NCI-H345 treated with DMSO at 0.1 percent for 48 hours (cell line): ENCODE measurements at regions not wholly inside any gene's neighbourhood (a gene's known extent, or its start where the extent isn't known, plus 50 kb on each side); places are given as distances from the start of the nearest gene placed in this dataset.
"Not testable (repeated sequence)": the region's sequence is repeated elsewhere in the genome, so short reads cannot be mapped to it uniquely, and the experiment has no call there.

ENCODE experiments used
- DNase-seq: peaks from one replicate; lab custom pipeline; 2025; ENCODE audit not compliant: unreplicated experiment; lab: John Stamatoyannopoulos, UW

DNA sequence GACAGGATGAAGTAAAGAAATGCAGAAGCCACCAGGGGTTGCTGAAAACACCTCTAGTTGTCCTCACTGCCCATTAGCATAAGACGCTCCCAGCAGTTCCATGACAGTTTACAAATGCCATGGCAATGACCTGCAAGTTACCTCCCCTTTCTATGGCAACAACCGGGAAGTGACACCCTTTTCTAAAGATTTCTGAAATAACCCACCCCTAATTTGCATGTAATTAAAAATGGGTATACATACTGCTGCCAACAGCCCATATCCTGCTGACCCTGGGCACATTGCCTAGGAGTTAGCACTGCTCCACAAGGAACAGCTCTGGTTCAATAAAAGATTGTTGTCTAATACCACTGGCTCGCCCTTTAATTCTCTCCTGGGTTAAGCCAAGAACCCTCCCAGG lies 178.3 kb upstream of the LRATD1 start:
- no peak for DNase-seq

DNA sequence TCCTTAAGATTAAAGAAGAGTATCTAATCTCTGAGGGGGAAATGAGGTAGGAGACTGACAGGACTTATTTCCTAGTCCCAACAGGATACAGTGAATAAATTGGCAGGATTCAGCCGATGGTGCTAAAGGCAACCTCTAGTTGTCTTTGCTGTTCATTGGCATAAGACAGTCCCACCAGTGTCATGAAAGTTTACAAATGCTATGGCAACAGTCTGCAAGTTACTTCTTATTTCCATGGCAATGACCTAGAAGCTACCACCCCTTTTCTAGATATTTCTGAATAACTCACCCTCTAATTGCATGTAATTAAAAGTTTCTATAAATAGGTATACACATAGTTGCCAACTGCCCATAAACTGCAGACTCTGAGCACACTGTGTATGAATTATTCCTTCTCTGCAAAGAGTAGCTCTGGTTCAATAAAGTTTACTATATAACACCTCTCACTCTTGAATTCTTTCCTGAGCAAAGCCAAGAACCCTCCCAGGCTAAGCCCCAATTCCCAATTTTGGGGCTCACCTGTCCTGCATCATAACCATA lies 172.7 kb upstream of the LRATD1 start:
- no peak for DNase-seq

DNA sequence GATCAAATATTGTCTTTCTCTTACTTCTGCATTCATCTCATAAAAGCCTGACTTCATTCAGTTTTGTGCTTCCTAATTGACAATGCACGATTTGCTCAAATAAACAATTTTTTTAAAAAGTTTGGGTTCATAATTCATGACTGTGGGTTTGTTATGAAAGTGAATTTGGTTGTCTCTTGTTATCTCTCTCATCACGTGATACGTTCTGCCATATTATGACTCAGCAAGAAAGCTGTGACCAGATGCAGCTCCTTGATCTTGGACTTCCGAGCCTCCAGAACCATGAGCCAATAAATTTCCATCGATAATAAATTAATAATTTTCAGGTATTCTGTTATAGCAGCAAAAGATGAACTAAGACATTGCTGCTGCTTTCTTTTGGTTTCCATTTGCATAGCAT lies 156.5 kb upstream of the LRATD1 start:
- no peak for DNase-seq

DNA sequence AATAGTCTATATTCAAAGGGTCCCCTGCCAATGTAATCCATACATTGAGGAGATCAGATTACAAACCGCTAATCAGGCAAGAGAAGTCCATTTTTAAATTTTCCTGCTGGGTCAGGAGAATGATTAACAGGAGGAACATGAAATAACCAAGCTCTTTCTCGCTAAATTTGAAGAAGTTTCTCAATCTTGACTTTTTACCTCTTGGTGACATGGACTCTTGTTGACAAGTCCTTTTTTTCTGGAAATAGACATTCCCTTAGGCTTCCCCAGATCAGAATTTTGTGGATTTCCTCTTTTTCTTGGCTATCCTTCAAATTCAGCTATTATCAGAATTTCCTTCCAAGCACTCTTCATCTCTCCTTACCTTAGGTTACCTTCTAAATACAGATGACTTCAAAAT lies 153.0 kb upstream of the LRATD1 start:
- no peak for DNase-seq

DNA sequence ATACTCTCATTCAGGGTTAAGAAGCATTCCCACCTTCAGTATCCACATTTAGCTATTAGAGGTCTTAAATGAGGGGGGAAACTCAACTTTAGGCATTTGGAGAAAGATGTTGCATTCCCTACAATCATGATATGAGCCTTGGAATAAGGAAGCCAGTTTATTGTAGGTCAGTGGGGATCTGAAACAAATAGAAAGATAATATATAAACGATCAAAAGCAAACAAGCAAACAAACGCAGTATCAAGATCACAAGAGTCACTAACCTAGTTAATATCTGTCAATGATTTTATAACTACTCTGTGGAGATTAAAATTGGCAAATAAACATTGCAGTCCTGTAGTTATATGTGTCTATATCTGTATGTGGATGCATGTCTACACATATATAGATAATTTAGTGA lies 152.4 kb upstream of the LRATD1 start:
- no peak for DNase-seq

DNA sequence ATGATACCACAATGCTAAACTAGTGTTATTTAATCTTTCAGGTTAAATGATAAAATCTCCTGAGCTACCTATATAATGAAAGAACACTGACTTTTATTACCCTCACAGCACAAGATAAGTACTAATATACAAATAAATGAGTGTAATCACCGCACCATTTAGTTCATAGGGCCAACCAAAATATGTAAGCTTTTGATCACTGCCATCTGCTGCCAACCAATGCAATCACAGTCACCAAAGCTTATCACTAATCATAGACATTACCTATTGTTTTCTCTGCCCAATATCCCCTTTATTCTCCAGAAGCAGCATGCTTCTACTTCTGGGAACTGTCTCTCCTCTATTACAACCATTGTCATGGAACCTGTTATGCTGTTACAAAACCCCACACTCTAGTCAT lies 151.6 kb upstream of the LRATD1 start:
- no peak for DNase-seq

DNA sequence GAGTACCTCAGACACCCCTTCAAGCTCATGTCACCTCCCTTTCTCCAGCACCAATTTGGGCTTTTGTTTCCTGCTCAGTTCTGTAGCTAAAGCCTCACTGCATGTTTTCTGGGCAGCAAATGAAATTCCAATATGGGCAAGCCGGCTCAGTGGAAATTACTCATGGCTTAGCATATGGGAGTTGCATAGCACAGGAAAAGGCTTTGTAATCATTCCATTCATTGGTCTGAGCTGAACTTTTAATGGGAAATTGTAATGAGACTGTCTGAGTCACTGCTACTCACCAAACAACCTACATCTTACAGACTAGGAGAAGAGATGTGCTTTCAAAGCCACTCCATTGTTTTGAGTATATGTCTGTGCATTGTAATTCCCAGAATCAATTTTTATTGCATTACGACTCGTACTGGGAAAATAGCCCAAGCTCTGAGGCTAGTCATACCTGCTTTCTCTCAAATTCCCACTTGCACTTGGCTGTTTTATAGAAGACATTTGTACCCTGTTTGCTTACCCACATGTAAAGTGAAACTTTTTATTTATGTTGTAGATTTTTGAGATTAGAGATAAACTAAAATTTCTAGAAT lies 139.5 kb upstream of the LRATD1 start:
- no peak for DNase-seq

DNA sequence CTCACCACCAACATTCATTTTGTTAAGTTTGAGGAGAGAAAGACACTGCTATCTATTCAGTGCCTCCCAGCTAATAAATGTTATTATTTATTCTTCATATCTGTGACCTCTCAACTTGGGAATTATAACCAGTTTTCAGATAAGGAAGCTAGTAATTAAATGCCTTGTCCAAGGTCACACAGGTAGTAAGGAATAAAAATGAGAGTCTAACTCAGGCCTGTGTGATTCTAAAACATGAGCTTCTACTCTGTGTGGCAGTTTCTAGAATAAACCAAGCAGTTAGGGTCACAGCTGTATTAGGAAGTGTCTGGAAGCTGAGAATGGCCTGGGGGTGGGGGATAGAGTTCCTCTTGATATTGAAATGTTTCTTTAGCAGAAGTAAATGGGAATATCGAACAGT lies 137.8 kb upstream of the LRATD1 start:
- no peak for DNase-seq

DNA sequence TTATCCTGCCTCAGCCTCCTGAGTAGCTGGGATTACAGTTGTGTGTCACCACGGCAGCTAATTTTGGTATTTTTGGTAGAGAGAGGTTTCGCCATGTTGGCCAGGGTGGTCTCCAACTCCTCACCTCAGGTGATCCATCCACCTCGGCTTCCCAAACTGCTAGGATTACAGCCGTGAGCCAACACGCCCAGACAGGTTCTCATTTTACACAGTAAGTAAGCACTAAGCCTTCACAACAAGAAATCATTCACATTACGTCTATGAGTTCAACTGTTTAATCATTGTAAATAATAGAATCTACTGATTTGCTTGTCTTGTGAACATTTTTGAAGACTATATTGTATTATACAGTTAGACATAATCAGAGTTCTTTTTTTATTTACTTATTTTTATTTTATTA lies 131.5 kb upstream of the LRATD1 start:
- no peak for DNase-seq

DNA sequence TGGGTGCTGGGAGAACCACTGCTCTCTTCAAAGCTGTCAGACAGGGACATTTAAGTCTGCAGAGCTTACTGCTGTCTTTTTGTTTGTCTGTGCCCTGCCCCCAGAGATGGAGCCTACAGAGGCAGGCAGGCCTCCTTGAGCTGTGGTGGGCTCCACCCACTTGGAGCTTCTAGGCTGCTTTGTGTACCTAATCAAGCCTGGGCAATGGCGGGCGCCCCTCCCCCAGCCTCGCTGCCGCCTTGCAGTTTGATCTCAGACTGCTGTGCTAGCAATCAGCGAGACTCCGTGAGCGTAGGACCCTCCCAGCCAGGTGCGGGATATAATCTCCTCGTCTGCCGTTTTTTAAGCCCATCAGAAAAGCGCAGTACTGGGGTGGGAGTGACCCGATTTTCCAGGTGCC lies 125.6 kb upstream of the LRATD1 start:
- DNase-seq: not testable (repeated sequence)

DNA sequence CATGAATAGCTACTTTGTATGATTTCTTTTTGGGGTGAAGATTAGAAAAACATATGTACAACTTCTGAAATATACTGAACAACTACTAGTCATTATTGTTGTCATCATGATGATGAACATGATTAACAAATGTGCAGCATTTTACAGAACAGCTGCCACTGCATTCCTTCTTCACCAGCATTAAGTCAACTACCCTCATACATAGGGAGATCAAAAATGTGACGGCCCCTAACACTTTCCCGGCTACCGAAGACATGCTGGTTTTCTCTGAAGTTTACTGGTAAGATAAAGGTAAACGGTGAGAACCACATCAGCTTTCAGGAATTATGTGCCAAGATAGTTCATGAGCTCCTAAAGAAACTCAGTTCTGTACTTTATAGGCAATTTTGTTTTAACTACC lies 121.0 kb upstream of the LRATD1 start:
- no peak for DNase-seq

DNA sequence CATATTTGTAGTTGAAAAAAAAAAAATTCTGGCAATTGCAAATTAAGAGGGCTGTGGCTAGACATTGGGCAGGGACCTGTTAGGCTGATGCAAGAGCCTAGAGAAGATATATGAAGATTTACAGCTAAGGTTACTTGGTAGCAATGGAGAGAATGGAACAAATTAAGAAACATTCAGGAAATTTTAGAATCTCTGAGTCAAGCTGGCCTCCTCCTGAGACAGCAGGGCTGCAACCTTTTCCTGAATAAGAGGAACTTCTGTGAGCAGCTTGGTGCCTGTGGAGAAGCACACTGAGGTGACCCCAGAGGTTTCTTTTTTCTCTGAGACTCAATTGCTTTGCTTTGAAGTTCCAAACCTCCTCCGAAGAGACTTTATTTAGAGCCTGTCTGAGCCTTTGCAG lies 118.6 kb upstream of the LRATD1 start:
- DNase-seq: no peak

DNA sequence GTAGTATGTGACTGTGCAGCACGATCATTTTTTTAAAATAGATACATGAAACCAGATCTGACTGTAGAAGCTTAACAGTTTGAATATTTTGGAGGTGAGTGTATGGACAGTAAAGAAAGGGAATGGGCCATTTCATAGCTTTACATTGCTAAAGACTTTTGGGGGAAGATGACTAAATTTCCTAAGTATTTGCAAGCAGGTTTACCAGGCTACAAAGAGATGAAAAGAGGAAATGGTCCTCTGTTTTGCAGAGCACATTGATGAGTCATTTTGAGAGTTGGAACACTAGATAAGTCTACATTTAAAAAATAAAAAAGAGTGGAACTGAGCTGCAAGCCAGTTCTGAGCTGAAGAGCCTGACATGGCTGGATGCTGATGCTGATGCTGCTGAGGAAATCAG lies 115.7 kb upstream of the LRATD1 start:
- DNase-seq: no peak

DNA sequence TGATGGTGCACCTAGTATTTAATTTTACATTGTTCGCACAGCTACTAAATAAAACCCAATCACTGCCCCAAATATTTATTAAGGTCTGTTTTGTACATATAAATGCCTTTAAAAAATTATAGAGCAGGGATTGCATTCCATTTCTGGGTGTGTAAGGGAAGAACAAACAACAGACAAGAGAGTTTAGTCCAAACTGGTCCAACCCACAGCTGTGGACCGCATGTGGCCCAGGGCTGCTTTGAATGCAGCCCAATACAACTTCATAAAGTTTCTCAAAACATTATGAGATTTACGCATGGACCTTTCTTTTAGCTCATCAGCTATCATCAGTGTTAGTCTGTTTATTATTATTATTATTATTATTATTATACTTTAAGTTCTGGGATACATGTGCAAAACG lies 114.8 kb upstream of the LRATD1 start:
- no peak for DNase-seq

DNA sequence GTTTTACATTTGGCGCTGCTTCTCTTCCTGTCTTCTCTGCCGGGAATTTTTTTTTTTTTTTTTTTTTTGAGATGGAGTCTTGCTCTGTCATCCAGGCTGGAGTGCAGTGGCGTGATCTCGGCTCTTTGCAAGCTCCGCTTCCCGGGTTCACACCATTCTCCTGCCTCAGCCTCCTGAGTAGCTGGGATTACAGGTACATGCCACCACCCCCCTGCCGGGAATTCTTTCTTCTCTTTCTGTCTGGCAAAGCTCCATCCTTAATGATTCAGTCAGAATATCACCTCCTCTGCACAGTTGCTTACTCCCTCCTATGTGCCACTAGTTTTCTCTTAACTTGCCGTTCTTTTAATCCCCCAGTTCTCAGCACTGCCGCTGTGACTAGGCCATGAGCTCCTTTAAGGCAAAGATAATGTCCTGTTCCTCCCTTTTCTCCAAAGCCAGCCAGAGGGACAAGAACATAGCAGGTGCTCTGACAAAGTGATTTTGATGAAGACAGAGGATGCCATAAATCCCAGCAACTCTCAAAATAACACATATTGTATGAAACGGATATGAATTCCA lies 112.1 kb upstream of the LRATD1 start:
- no peak for DNase-seq

DNA sequence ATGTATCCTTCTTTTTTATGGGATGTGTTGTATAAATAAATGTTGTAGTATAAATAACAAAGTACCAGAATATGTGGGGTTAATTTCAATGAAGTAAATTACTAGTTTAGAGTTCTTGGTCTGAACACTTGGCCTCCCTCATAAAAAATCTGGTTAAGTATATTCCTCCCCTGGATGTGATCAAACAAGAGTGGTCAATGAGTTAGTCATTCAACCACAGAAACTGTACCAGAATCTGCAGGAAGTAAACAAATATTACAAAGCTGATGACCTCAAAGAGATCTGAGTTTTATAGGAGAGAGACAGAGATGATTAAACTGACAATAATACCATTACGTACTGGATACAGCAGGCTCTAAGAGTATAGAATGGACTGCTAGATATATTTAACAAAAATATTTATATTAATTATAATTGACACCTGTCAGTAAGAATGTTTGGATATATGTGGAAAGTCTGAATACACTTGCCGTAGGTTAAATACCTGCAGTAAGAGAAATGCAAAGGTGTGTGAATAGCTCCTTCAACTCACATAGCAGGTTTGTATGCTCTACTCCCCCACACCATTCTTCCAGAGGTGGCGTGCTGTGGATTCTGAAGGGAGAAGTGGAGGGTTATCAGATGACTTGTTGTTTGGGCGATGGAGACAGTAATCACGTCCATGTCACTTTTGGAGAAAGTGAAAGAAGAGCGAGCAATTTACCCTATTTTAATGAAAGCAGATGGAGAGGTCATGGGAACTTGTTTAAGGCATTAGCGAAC lies 108.3 kb upstream of the LRATD1 start:
- no peak for DNase-seq

DNA sequence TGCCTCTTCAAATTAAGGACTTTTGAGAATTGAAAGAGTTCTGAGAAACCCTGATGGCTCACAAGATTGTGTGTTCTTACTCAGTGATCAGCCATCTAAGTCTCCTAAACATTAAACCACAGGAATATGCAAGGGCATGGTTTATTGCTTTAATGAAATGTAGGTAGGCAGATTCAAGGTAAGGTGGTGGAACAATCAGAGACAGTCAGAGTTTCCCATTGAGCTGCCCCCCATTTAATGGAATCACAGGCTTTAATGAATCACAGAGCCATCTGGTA lies 107.8 kb upstream of the LRATD1 start:
- DNase-seq: no peak

DNA sequence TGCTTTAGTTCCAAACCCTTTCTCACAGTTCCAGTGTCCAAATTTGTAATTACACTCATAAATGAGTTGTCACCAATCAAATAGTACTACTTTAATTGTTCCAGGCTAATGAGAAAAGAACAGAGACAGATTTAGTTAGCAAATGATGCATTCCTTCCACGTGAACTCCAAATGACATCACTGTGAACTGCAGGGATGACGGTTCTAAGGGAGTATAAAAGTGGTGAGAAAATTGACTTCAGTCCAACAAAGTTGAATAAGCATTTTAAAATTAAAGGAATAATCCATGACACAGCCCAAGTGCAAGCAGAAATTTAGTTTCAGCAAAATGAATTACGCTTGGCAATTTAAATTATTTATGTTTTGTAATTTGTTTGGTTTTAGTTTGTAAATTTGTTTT lies 102.0 kb upstream of the LRATD1 start:
- DNase-seq: no peak

DNA sequence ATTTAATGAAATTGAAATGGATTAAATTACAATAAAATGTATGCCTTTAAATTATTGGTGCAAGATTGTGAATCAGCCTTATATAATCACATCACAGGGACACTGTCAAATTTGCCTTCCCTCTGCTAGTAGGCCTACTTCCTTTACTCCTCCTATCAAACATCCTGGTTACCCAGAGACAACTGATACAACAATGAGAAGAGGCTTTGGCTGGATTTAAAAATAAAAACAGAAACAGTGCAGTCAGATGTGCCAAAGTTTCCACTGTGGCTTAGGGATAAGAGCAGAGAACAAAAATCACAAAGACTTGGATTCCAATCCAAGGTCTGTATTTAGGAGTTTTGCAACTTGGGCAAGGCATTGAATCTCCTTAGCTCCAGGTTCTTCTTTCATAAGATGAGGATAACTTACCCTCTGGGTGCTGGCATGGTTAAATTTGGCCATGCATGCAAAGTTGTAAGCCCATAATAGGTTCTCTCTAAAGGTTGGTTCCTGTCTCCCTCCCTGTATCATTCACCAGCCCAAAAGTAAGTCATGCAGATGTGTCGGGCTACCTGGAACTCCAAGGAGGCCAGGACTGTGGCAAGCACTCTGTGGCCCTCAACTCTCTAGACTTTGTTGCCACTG lies 99.3 kb upstream of the LRATD1 start:
- no peak for DNase-seq

DNA sequence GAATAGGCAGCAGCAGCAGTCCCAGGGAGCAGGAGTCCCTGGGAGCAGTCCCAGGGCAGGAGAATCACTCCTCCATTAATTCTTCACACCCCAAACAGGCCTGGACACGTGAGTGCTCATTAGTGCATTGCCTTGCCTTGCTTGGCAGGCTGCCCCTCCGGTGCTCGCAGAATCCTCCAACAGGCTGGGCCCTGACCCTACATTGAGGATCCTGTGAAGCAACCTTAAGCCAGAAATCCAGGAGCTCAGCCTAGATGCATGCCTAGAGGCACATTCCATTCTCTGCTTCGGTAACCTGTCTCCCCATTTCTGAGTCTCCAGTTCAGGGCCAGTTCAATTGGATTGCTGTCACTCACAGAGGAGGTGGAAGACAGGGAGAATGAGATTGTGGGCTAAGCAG lies 97.4 kb upstream of the LRATD1 start:
- DNase-seq: no peak

DNA sequence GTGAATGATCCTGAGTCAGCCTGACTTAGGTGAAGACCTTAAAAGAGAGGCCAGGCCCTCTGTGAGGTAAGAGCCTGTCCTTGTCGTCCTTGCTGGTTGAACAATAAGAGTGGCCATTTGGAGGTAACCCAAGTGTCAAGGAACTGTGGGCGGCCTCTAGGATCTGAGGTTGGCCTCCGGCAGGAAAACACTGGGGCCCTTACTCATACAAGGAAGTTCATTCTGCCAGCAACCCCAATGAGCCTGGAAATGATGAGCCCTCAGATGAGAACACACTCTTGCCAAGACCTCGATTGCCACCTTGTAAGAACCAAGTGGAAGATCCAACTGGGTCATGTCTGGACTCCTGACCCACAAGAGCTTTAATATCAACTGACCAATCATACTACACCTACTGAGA lies 95.5 kb upstream of the LRATD1 start:
- no peak for DNase-seq

DNA sequence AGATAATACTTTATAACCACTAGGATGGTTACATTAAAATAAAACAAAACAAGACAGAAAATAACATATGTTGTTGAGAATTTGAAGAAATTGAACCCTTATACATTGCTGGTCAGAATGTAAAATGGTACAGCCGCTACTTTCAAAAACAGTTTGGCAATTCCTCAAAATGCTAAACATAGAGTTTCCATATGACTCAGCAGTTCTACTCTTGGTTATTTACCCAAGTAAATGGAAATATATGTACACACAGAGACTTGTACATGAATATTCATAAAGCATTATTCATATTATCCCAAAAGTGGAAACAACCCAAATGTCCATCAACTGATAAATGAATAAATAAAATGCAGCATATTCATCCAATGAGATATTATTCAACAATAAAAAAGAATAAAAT lies 92.5 kb upstream of the LRATD1 start:
- no peak for DNase-seq
